ENCODE measurements at regions not wholly inside any gene's neighbourhood (a gene's known extent, or its start where the extent isn't known, plus 50 kb on each side); places are given as distances from the start of the nearest gene placed in this dataset.
"Not testable (repeated sequence)": the region's sequence is repeated elsewhere in the genome, so short reads cannot be mapped to it uniquely, and the experiment has no call there.

GRCh38 chr2:126288362-126288761, 367.6 kb upstream of the GYPC start:
- H3K27me3 ChIP-seq (ENCODE audit: control insufficient read depth, insufficient read depth, low read length): no peaks in the 10 kb centered on the region
- TF ChIP-seq CTCF (IDR thresholded peaks at IDR 0.05; ENCODE audit: borderline replicate concordance, extremely low read depth, insufficient read depth): no peak
- no peak overlapping the region for H3K27ac ChIP-seq (ENCODE audit: low read depth in 2 of 2, low read length in 2 of 2)
- no peaks in the 10 kb centered on the region for H3K4me1 ChIP-seq (ENCODE audit: control insufficient read depth in 2 of 3, insufficient read depth in 2 of 3, low read depth in 1 of 3, low read length in 3 of 3)
- no peak overlapping the region for H3K9ac ChIP-seq (ENCODE audit: low read length in 3 of 3)
- FAIRE-seq (no peak), DNase-seq (no peak)
- H3K36me3 ChIP-seq (ENCODE audit: control insufficient read depth in 2 of 3, insufficient read depth in 3 of 3, low read length in 3 of 3): no peaks in the 10 kb centered on the region
- no peak overlapping the region for H3K4me3 ChIP-seq (ENCODE audit: low read length in 3 of 3)
- intact Hi-C loops (cut with DNase I): no loop called here
- H3K9me3 ChIP-seq (ENCODE audit: control insufficient read depth in 2 of 3, insufficient read depth in 1 of 3, low read length in 3 of 3): no peaks in the 10 kb centered on the region

- H3K9me3 ChIP-seq (ENCODE audit: control insufficient read depth in 2 of 3, insufficient read depth in 1 of 3, low read length in 3 of 3); H3K9ac ChIP-seq (ENCODE audit: low read length in 3 of 3); H3K27me3 ChIP-seq (ENCODE audit: control insufficient read depth, insufficient read depth, low read length); H3K4me3 ChIP-seq (ENCODE audit: low read length in 3 of 3); H3K36me3 ChIP-seq (ENCODE audit: control insufficient read depth in 2 of 3, insufficient read depth in 3 of 3, low read length in 3 of 3); H3K4me1 ChIP-seq (ENCODE audit: control insufficient read depth in 2 of 3, insufficient read depth in 2 of 3, low read depth in 1 of 3, low read length in 3 of 3); FAIRE-seq; DNase-seq; intact Hi-C loops (cut with DNase I); H3K27ac ChIP-seq (ENCODE audit: low read depth in 2 of 2, low read length in 2 of 2): not testable (repeated sequence)
These were observed 362.0 kb upstream of the GYPC start for GRCh38 chr2:126293962-126294361.

GRCh38 chr2:126299469-126299976, 356.4 kb upstream of the GYPC start:
- no peak overlapping the region for H3K9ac ChIP-seq (ENCODE audit: low read length in 3 of 3)
- H3K4me3 ChIP-seq (ENCODE audit: low read length in 3 of 3): no peak overlapping the region
- H3K4me1 ChIP-seq (ENCODE audit: control insufficient read depth in 2 of 3, insufficient read depth in 2 of 3, low read depth in 1 of 3, low read length in 3 of 3): no peaks in the 10 kb centered on the region
- no peaks in the 10 kb centered on the region for H3K9me3 ChIP-seq (ENCODE audit: control insufficient read depth in 2 of 3, insufficient read depth in 1 of 3, low read length in 3 of 3)
- no peak overlapping the region for H3K27ac ChIP-seq (ENCODE audit: low read depth in 2 of 2, low read length in 2 of 2)
- TF ChIP-seq CTCF (IDR thresholded peaks at IDR 0.05; ENCODE audit: borderline replicate concordance, extremely low read depth, insufficient read depth): no peak
- intact Hi-C loops (cut with DNase I): no loop called here
- FAIRE-seq (no peak), DNase-seq (no peak)
- H3K36me3 ChIP-seq (ENCODE audit: control insufficient read depth in 2 of 3, insufficient read depth in 3 of 3, low read length in 3 of 3): no peaks in the 10 kb centered on the region
- no peaks in the 10 kb centered on the region for H3K27me3 ChIP-seq (ENCODE audit: control insufficient read depth, insufficient read depth, low read length)

GRCh38 chr2:126300348-126300747, 355.6 kb upstream of the GYPC start:
- Histone ChIP-seq H3K4me3 (ENCODE audit: low read length in 3 of 3) (no peak overlapping the region), H3K27me3 (ENCODE audit: control insufficient read depth, insufficient read depth, low read length) (no peaks in the 10 kb centered on the region), H3K36me3 (ENCODE audit: control insufficient read depth in 2 of 3, insufficient read depth in 3 of 3, low read length in 3 of 3) (no peaks in the 10 kb centered on the region), H3K9me3 (ENCODE audit: control insufficient read depth in 2 of 3, insufficient read depth in 1 of 3, low read length in 3 of 3) (no peaks in the 10 kb centered on the region), H3K27ac (ENCODE audit: low read depth in 2 of 2, low read length in 2 of 2) (no peak overlapping the region), H3K9ac (ENCODE audit: low read length in 3 of 3) (no peak overlapping the region), H3K4me1 (ENCODE audit: control insufficient read depth in 2 of 3, insufficient read depth in 2 of 3, low read depth in 1 of 3, low read length in 3 of 3) (no peaks in the 10 kb centered on the region)
- no peak for DNase-seq
- intact Hi-C loops (cut with DNase I): no loop called here
- no peak for TF ChIP-seq CTCF (IDR thresholded peaks at IDR 0.05; ENCODE audit: borderline replicate concordance, extremely low read depth, insufficient read depth)
- no peak for FAIRE-seq
